Activated gamma-delta T cell treated with Interleukin-2 at 50 U/mL for 16 hours (primary cell): ENCODE measurements at regions not wholly inside any gene's neighbourhood (a gene's known extent, or its start where the extent isn't known, plus 50 kb on each side); places are given as distances from the start of the nearest gene placed in this dataset.

Experiments used
- DNase-seq: peaks from one replicate; pipeline ENCODE4 v3.0.0-alpha.2; 2020

- no peak for DNase-seq
Observed at GRCh38 chr1:219114014-219114413, 59.7 kb upstream of the LYPLAL1 start.

GRCh38 chr1:219119839-219120238, 53.8 kb upstream of the LYPLAL1 start:
- no peak for DNase-seq

- no peak for DNase-seq
Observed at GRCh38 chr1:219120624-219121544, 52.8 kb upstream of the LYPLAL1 start.

GRCh38 chr1:219121679-219122078, 52.0 kb upstream of the LYPLAL1 start:
- no peak for DNase-seq

- DNase-seq: no peak
Observed at GRCh38 chr1:219123036-219123435, 50.6 kb upstream of the LYPLAL1 start.
